ENCODE measurements at regions not wholly inside any gene's neighbourhood (a gene's known extent, or its start where the extent isn't known, plus 50 kb on each side); places are given as distances from the start of the nearest gene placed in this dataset.

- TF ChIP-seq CTCF (IDR thresholded peaks at IDR 0.05) (no peak), POLR2A (IDR thresholded peaks at IDR 0.05) (no peak)
Measured at GRCh38 chr16:22683730-22684573, 130.0 kb upstream of the HS3ST2 start.
